Left lung (tissue), 4 donors: ENCODE measurements at regions not wholly inside any gene's neighbourhood (a gene's known extent, or its start where the extent isn't known, plus 50 kb on each side); places are given as distances from the start of the nearest gene placed in this dataset.

Experiments
- ATAC-seq: fragments of 200-7000 bp; cut with Tn5 transposase; one replicate; pipeline ENCODE4 v1.9.1; 2020; ENCODE audit warnings: moderate library complexity
- DNase-seq, 4 donors: peaks; one replicate each; pipeline ENCODE4 v3.0.0-alpha.2; 2013 to 2020
- H3K27ac ChIP-seq, 2 donors: fragments of 200-600 bp; sonication (generic) in 1 of 2; one replicate each; pipeline versions ENCODE4 v1.5.0 to v1.8.0; 2020 to 2021
- H3K27me3 ChIP-seq, 2 donors: fragments of 200-600 bp; sonication (generic) in 1 of 2; one replicate each; pipeline versions ENCODE4 v1.5.0 to v1.8.0; 2020 to 2021
- H3K36me3 ChIP-seq, 2 donors: fragments of 200-600 bp; sonication (generic) in 1 of 2; one replicate each; pipeline versions ENCODE4 v1.5.0 to v1.8.0; 2020 to 2021
- H3K4me1 ChIP-seq, 2 donors: fragments of 200-600 bp; one replicate each; pipeline ENCODE4 v1.8.0; 2021
- H3K4me3 ChIP-seq, 2 donors: fragments of 200-600 bp; sonication (generic) in 1 of 2; one replicate each; pipeline versions ENCODE4 v1.5.0 to v1.8.0; 2020 to 2021; ENCODE audit warnings: mild to moderate bottlenecking in 1 of 2
- H3K9me3 ChIP-seq, 2 donors: fragments of 200-600 bp; sonication (generic) in 1 of 2; one replicate each; pipeline versions ENCODE4 v1.5.0 to v1.8.0; 2020 to 2021
- intact Hi-C, 2 donors: fragments of 100-400 bp; cut with DNase I; formaldehyde crosslinking; loops; one replicate each; pipeline versions ENCODE4 v1.11.2 to v1.14.2; 2022
- TF ChIP-seq, protein P1 (sequence below), 2 donors: fragments of 200-600 bp; sonication (generic) in 1 of 2; IDR thresholded peaks; one replicate each; pipeline versions ENCODE4 v1.5.0 to v1.8.0; 2021; ENCODE audit warnings: antibody characterized with exemption in 2 of 2
- donor health status: DM: no; HTN: yes; CAD: no.
- donor health status: DM: no; HTN: no; CAD: no.

DNA sequence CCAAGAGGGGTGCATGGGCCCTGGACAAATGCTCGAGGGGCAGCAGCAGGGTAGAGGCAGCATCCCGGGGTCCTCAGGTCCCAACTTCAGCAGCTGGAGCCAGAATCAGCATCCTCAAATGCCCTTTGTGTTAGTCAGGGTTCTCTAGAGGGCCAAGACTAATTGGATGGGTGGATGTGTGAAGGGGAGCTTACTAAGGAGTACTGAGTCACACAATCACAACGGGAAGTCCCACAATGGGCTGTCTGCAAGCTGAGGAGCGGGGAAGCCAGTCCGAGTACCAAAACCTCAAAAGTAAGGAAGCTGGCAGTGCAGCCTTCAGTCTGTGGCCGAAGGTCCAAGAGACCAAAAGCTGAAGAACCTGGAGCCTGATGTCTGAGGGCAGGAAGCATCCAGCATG is 162.9 kb upstream of the TCERG1L start:
- no peaks in the 10 kb centered on the region for H3K9me3 ChIP-seq
- peaks cover 0 to 37% of the 10 kb centered on the region in 2 donors for H3K27me3 ChIP-seq
- H3K4me3 ChIP-seq: no peak overlapping the region
- no peaks in the 10 kb centered on the region for H3K4me1 ChIP-seq
- ATAC-seq: no peak
- no peak overlapping the region for H3K27ac ChIP-seq
- H3K36me3 ChIP-seq: no peaks in the 10 kb centered on the region
- intact Hi-C loops: no loop called here
- TF ChIP-seq, protein P1, sequence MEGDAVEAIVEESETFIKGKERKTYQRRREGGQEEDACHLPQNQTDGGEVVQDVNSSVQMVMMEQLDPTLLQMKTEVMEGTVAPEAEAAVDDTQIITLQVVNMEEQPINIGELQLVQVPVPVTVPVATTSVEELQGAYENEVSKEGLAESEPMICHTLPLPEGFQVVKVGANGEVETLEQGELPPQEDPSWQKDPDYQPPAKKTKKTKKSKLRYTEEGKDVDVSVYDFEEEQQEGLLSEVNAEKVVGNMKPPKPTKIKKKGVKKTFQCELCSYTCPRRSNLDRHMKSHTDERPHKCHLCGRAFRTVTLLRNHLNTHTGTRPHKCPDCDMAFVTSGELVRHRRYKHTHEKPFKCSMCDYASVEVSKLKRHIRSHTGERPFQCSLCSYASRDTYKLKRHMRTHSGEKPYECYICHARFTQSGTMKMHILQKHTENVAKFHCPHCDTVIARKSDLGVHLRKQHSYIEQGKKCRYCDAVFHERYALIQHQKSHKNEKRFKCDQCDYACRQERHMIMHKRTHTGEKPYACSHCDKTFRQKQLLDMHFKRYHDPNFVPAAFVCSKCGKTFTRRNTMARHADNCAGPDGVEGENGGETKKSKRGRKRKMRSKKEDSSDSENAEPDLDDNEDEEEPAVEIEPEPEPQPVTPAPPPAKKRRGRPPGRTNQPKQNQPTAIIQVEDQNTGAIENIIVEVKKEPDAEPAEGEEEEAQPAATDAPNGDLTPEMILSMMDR (IDR thresholded peaks at IDR 0.05): no peak
- DNase-seq: no peak

DNA sequence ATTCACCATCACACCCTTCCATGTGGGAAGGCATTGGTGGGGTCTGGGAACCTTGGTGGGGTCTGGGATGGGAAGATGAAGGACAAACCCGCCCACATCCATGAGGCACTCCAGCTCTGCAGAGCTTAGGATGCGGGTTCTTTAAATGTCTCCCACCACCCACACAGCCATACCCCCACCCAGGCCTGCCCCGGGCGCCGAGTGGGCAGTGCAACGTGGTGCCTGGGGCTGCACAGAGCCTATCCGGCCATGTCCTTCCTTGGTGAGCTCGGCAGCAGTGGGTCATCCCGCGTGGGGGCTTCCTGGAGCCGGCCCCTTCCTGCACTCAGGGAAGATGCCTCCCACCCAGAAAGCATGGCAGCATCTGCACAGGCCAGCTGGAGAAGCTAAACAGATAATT is 163.5 kb upstream of the TCERG1L start:
- Histone ChIP-seq H3K4me1 (no peaks in the 10 kb centered on the region), H3K27me3 (peaks cover 0 to 41% of the 10 kb centered on the region in 2 donors), H3K36me3 (no peaks in the 10 kb centered on the region), H3K27ac (no peak overlapping the region), H3K4me3 (no peak overlapping the region), H3K9me3 (no peaks in the 10 kb centered on the region)
- TF ChIP-seq, protein P1 (IDR thresholded peaks at IDR 0.05): no peak
- DNase-seq: peak in 1 of 4 donors; percentile 58
- no peak for ATAC-seq
- intact Hi-C loops: no loop called here

DNA sequence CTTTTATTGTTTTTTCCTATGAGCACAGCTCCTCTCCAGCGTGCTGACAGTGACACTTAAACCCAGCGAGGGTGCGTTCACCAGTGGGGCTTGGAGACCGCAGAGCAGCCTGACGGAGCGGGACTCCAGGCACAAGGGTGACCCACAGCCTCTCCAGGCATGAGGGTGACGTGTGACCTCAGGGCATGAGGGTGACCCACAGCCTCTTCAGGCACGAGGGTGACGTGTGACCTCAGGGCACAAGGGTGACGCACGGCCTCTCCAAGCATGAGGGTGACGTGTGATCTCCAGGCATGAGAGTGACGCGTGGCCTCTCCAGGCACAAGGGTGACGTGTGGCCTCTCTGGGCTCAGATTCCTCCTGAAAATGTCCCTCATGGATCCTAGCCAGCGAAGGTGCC is 164.3 kb upstream of the TCERG1L start:
- TF ChIP-seq, protein P1 (IDR thresholded peaks at IDR 0.05): no peak
- Histone ChIP-seq H3K9me3 (no peaks in the 10 kb centered on the region), H3K4me1 (no peaks in the 10 kb centered on the region), H3K27ac (no peak overlapping the region), H3K4me3 (no peak overlapping the region), H3K27me3 (peaks cover 0 to 41% of the 10 kb centered on the region in 2 donors), H3K36me3 (no peaks in the 10 kb centered on the region)
- DNase-seq (no peak), ATAC-seq (no peak)
- intact Hi-C loops: no loop called here

DNA sequence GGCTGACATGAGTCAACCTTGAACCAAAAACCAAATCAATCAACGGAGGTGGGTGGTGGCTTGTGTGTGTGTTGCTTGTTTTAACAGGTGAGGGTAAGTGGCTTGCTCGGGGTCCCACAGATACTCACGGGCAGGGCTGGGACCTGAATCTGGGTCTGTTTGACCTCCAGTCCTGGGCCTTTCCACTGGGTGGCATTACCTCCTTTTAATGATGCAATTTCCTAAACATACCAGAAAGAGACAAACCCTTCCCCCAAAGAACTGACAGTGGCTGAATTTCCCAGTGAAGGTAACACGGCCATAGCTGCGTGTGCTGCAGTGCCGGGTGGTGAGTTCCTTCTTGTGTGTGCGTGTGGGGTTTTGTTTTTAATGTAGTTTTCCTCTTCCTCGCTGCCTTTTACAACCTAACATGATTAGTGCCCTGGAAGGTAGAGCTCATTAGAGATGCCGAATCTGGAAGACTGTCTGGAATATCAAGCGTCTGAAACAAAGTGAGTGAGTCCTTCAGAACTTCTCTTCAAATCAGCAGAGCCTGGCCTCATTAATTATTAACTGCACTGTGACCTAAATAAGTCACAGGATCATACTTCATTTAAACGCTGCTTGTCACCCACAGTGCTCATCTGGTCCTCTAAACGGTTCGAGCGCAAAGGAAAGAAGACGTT is 166.1 kb upstream of the TCERG1L start:
- DNase-seq: peak in 1 of 4 donors; percentile 19
- Histone ChIP-seq H3K36me3 (no peaks in the 10 kb centered on the region), H3K4me1 (no peaks in the 10 kb centered on the region), H3K27me3 (peaks cover 0 to 32% of the 10 kb centered on the region in 2 donors), H3K9me3 (no peaks in the 10 kb centered on the region), H3K27ac (no peak overlapping the region), H3K4me3 (no peak overlapping the region)
- TF ChIP-seq, protein P1 (IDR thresholded peaks at IDR 0.05): no peak
- peak; percentile 32 for ATAC-seq
- intact Hi-C loops: no loop called here

DNA sequence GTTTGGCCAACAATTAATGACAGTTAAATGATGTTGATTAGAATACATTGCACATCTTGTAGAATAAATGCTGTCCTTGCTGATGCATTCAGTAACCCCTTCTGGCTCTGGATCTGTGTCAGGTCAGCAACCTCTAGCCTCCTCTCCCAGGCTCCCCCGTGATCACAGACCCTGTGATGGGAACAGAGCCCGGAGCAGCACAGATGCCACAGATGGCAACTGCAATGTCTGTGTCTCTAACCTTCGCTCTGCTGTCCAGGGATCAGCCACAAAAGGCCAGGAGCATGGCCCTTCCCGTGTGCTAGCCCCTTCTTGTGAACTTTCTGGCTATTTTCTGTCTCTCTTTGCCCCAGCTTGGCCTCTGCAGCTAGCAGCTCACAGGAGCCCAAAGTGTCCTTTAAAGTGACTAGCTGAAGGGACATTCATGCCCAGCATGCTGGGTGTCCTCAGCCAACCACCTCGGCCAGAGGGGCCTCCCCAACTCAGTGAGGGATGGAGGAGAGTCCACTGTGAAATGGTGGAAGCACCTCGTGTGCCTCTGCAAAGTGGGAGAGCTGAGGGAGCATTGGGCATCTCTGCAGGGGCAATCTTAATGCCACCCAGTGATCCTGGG is 167.0 kb upstream of the TCERG1L start:
- TF ChIP-seq, protein P1 (IDR thresholded peaks at IDR 0.05): no peak
- DNase-seq (no peak), ATAC-seq (no peak)
- Histone ChIP-seq H3K4me3 (no peak overlapping the region), H3K9me3 (no peaks in the 10 kb centered on the region), H3K27ac (no peak overlapping the region), H3K4me1 (no peaks in the 10 kb centered on the region), H3K36me3 (no peaks in the 10 kb centered on the region), H3K27me3 (peaks cover 0 to 23% of the 10 kb centered on the region in 2 donors)
- intact Hi-C loops: no loop called here
